Trophoblast cell (in vitro differentiated cells and primary cell): ENCODE measurements at regions not wholly inside any gene's neighbourhood (a gene's known extent, or its start where the extent isn't known, plus 50 kb on each side); places are given as distances from the start of the nearest gene placed in this dataset.

ENCODE experiments used
- DNase-seq, 2 donors: peaks; one replicate each; pipeline ENCODE4 v3.0.0-alpha.2; 2016
- H2AFZ ChIP-seq: 2 replicates; pipeline ENCODE4 v1.6.1; 2013; ENCODE audit warnings: low read length, moderate library complexity, mild to moderate bottlenecking; ENCODE audit not compliant: insufficient read depth, poor library complexity
- H2AK5ac ChIP-seq: 2 replicates; pipeline ENCODE4 v1.6.1; 2013; ENCODE audit warnings: mild to moderate bottlenecking, low read length
- H2BK120ac ChIP-seq: 2 replicates; pipeline ENCODE4 v1.6.1; 2013; ENCODE audit warnings: low read length, mild to moderate bottlenecking, moderate library complexity; ENCODE audit not compliant: insufficient read depth, poor library complexity
- H2BK12ac ChIP-seq: 2 replicates; pipeline ENCODE4 v1.6.1; 2013; ENCODE audit warnings: mild to moderate bottlenecking, low read length, moderate library complexity
- H2BK5ac ChIP-seq: 2 replicates; pipeline ENCODE4 v1.6.1; 2013; ENCODE audit warnings: low read length, low read depth, moderate library complexity, mild to moderate bottlenecking; ENCODE audit not compliant: poor library complexity
- H3K14ac ChIP-seq: 2 replicates; pipeline ENCODE4 v1.6.1; 2013; ENCODE audit warnings: mild to moderate bottlenecking, low read length
- H3K18ac ChIP-seq: 2 replicates; pipeline ENCODE4 v1.6.1; 2013; ENCODE audit warnings: mild to moderate bottlenecking, low read length
- H3K23ac ChIP-seq: 2 replicates; pipeline ENCODE4 v1.6.1; 2013; ENCODE audit warnings: low read length
- H3K27ac ChIP-seq: 2 replicates; pipeline ENCODE4 v1.5.1; 2013; ENCODE audit warnings: low read depth, mild to moderate bottlenecking, inconsistent platforms, low read length, moderate library complexity
- H3K27me3 ChIP-seq: 2 replicates; pipeline ENCODE4 v1.6.1; 2013; ENCODE audit warnings: inconsistent platforms, mild to moderate bottlenecking, low read length, moderate library complexity; ENCODE audit not compliant: insufficient read depth
- H3K36me3 ChIP-seq, 2 experiments: 1 replicate in 1 of 2; 2 replicates in 1 of 2; pipeline ENCODE4 v1.6.1; 2013; ENCODE audit warnings: low read length in 2 of 2, mild to moderate bottlenecking in 2 of 2, moderate library complexity in 1 of 2; ENCODE audit not compliant: insufficient read depth in 2 of 2, control insufficient read depth in 1 of 2
- H3K4ac ChIP-seq: 2 replicates; pipeline ENCODE4 v1.6.1; 2013; ENCODE audit warnings: low read depth, mild to moderate bottlenecking, low read length, moderate library complexity
- H3K4me1 ChIP-seq, 2 experiments: 1 replicate in 1 of 2; 2 replicates in 1 of 2; pipeline ENCODE4 v1.6.1; 2013; ENCODE audit warnings: low read length in 2 of 2, mild to moderate bottlenecking in 2 of 2, moderate library complexity in 1 of 2; ENCODE audit not compliant: insufficient read depth in 2 of 2, control insufficient read depth in 1 of 2
- H3K4me2 ChIP-seq: 2 replicates; pipeline ENCODE4 v1.6.1; 2013; ENCODE audit warnings: inconsistent platforms, mild to moderate bottlenecking, low read length, moderate library complexity
- H3K4me3 ChIP-seq: 2 replicates; pipeline ENCODE4 v1.5.1; 2013; ENCODE audit warnings: mild to moderate bottlenecking, low read depth, low read length, inconsistent platforms
- H3K79me1 ChIP-seq: one replicate; pipeline ENCODE4 v1.6.1; 2013; ENCODE audit warnings: low read length
- H3K79me2 ChIP-seq: 2 replicates; pipeline ENCODE4 v1.6.1; 2013; ENCODE audit warnings: low read length, mild to moderate bottlenecking; ENCODE audit not compliant: control insufficient read depth, insufficient read depth, poor library complexity
- H3K9ac ChIP-seq: 2 replicates; pipeline ENCODE4 v1.6.1; 2013; ENCODE audit warnings: mild to moderate bottlenecking, low read length
- H3K9me3 ChIP-seq: 2 replicates; pipeline ENCODE4 v1.6.1; 2013; ENCODE audit warnings: low read depth, mild to moderate bottlenecking, control low read depth, inconsistent platforms, low read length; ENCODE audit not compliant: insufficient read depth
- H4K12ac ChIP-seq: 2 replicates; pipeline ENCODE4 v1.6.1; 2013; ENCODE audit warnings: low read depth, mild to moderate bottlenecking, low read length, moderate library complexity
- H4K8ac ChIP-seq: 2 replicates; pipeline ENCODE4 v1.6.1; 2013; ENCODE audit warnings: low read depth, mild to moderate bottlenecking, low read length, moderate library complexity
- H4K91ac ChIP-seq: one replicate; pipeline ENCODE4 v1.6.1; 2013; ENCODE audit warnings: low read depth, mild to moderate bottlenecking, low read length, moderate library complexity
- WGBS: extraction: QIAGEN DNeasy Blood & Tissue Kit; methylation state at CpG from one replicate; pipeline ENCODE4 v1.1.7; 2013; ENCODE audit warnings: missing lambda C conversion rate; ENCODE audit not compliant: insufficient read length, insufficient coverage; ENCODE audit errors: extremely low coverage; 5-methylcytosine and 5-hydroxymethylcytosine counted together

GRCh38 chr2:67727623-67728022, 330.5 kb downstream of the ETAA1 start:
- Histone ChIP-seq H3K27me3 (no peaks in the 10 kb centered on the region), H3K27ac (no peak overlapping the region), H3K79me2 (no peaks in the 10 kb centered on the region), H3K23ac (no peak overlapping the region), H4K8ac (no peak overlapping the region), H3K9ac (no peak overlapping the region), H3K18ac (no peak overlapping the region), H3K4me1 (no peaks in the 10 kb centered on the region), H3K4me2 (no peak overlapping the region), H2BK12ac (no peak overlapping the region), H3K4ac (no peak overlapping the region), H3K79me1 (no peaks in the 10 kb centered on the region), H3K9me3 (no peaks in the 10 kb centered on the region), H3K4me3 (no peak overlapping the region), H4K12ac (no peak overlapping the region), H2BK120ac (no peak overlapping the region), H3K14ac (no peak overlapping the region), H2AK5ac (no peak overlapping the region), H2BK5ac (no peak overlapping the region), H3K36me3 (no peaks in the 10 kb centered on the region), H4K91ac (no peak overlapping the region), H2AFZ (no peak overlapping the region)
- no CpG with 5 or more reads among the region's 4 CpGs for WGBS
- no peak for DNase-seq

GRCh38 chr2:67729474-67729873, 332.3 kb downstream of the ETAA1 start:
- H3K14ac ChIP-seq: no peak overlapping the region
- no peak overlapping the region for H4K91ac ChIP-seq
- no peaks in the 10 kb centered on the region for H3K9me3 ChIP-seq
- no peaks in the 10 kb centered on the region for H3K79me2 ChIP-seq
- no peak overlapping the region for H3K27ac ChIP-seq
- no peak overlapping the region for H3K4ac ChIP-seq
- no peak overlapping the region for H2BK120ac ChIP-seq
- no peak overlapping the region for H4K12ac ChIP-seq
- no peaks in the 10 kb centered on the region for H3K36me3 ChIP-seq
- no peak overlapping the region for H2AFZ ChIP-seq
- no peak overlapping the region for H2BK5ac ChIP-seq
- no peak overlapping the region for H3K4me3 ChIP-seq
- no peaks in the 10 kb centered on the region for H3K27me3 ChIP-seq
- no peak overlapping the region for H2BK12ac ChIP-seq
- no peak overlapping the region for H3K9ac ChIP-seq
- no peak for DNase-seq
- WGBS: no CpG with 5 or more reads among the region's 3 CpGs
- H3K18ac ChIP-seq: no peak overlapping the region
- H3K79me1 ChIP-seq: no peaks in the 10 kb centered on the region
- no peak overlapping the region for H3K23ac ChIP-seq
- H2AK5ac ChIP-seq: no peak overlapping the region
- no peak overlapping the region for H3K4me2 ChIP-seq
- H3K4me1 ChIP-seq: no peaks in the 10 kb centered on the region
- H4K8ac ChIP-seq: no peak overlapping the region

GRCh38 chr2:67733517-67733916, 329.3 kb downstream of the C1D start:
- Histone ChIP-seq H3K27ac (no peak overlapping the region), H3K18ac (no peak overlapping the region), H4K12ac (no peak overlapping the region), H3K4me1 (no peaks in the 10 kb centered on the region), H3K9me3 (peaks cover 2% of the 10 kb centered on the region), H4K91ac (no peak overlapping the region), H3K14ac (no peak overlapping the region), H2BK12ac (no peak overlapping the region), H3K23ac (no peak overlapping the region), H3K9ac (no peak overlapping the region), H3K4me3 (no peak overlapping the region), H3K79me1 (no peaks in the 10 kb centered on the region), H2AFZ (no peak overlapping the region), H3K4me2 (no peak overlapping the region), H2BK120ac (no peak overlapping the region), H3K36me3 (no peaks in the 10 kb centered on the region), H3K79me2 (no peaks in the 10 kb centered on the region), H2BK5ac (no peak overlapping the region), H4K8ac (no peak overlapping the region), H2AK5ac (no peak overlapping the region), H3K27me3 (no peaks in the 10 kb centered on the region), H3K4ac (no peak overlapping the region)
- WGBS: no CpG with 5 or more reads among the region's 3 CpGs
- DNase-seq: no peak

GRCh38 chr2:67752199-67752598, 310.6 kb downstream of the C1D start:
- no peak for DNase-seq
- no peak overlapping the region for H3K23ac ChIP-seq
- no peak overlapping the region for H2AFZ ChIP-seq
- H3K27me3 ChIP-seq: no peaks in the 10 kb centered on the region
- WGBS: no CpG with 5 or more reads among the region's 2 CpGs
- H3K4me3 ChIP-seq: no peak overlapping the region
- no peaks in the 10 kb centered on the region for H3K79me2 ChIP-seq
- H4K91ac ChIP-seq: no peak overlapping the region
- no peak overlapping the region for H3K9ac ChIP-seq
- H3K27ac ChIP-seq: no peak overlapping the region
- no peak overlapping the region for H4K12ac ChIP-seq
- no peaks in the 10 kb centered on the region for H3K79me1 ChIP-seq
- H3K4ac ChIP-seq: no peak overlapping the region
- peaks cover 0 to 4% of the 10 kb centered on the region in 2 experiments for H3K4me1 ChIP-seq
- no peak overlapping the region for H2AK5ac ChIP-seq
- H2BK120ac ChIP-seq: no peak overlapping the region
- H3K36me3 ChIP-seq: no peaks in the 10 kb centered on the region
- H3K14ac ChIP-seq: no peak overlapping the region
- peak overlapping the region; percentile 27 for H2BK12ac ChIP-seq
- no peaks in the 10 kb centered on the region for H3K9me3 ChIP-seq
- H3K18ac ChIP-seq: no peak overlapping the region
- no peak overlapping the region for H2BK5ac ChIP-seq
- no peak overlapping the region for H3K4me2 ChIP-seq
- H4K8ac ChIP-seq: no peak overlapping the region
